Stimulated activated effector memory CD8-positive, alpha-beta T cell treated with anti-CD3 and anti-CD28 coated beads, Interleukin-12 subunit alpha, Interleukin-12 subunit beta, amount 100 ng/mL, for 72 hours (primary cell): ENCODE measurements at regions not wholly inside any gene's neighbourhood (a gene's known extent, or its start where the extent isn't known, plus 50 kb on each side); places are given as distances from the start of the nearest gene placed in this dataset.

Source experiments
- ATAC-seq: fragments of 150-1000 bp; cut with Tn5 transposase; 2 replicates; pipeline ENCODE4 v1.10.0; 2021
- DNase-seq, 2 donors: peaks; one replicate each; pipeline ENCODE4 v3.0.0; 2021 to 2022; ENCODE audit warnings: low spot score in 2 of 2
- H3K27ac Mint-ChIP-seq: one replicate; pipeline ENCODE4 v1.8.0; 2022; ENCODE audit warnings: mild to moderate bottlenecking, mixed read lengths
- H3K36me3 Mint-ChIP-seq: one replicate; pipeline ENCODE4 v1.8.0; 2022; ENCODE audit warnings: mild to moderate bottlenecking, mixed read lengths
- H3K4me1 Mint-ChIP-seq: one replicate; pipeline ENCODE4 v1.8.0; 2022; ENCODE audit warnings: mixed read lengths
- H3K4me3 Mint-ChIP-seq: one replicate; pipeline ENCODE4 v1.8.0; 2022; ENCODE audit warnings: mild to moderate bottlenecking, mixed read lengths
- H3K9me3 Mint-ChIP-seq: one replicate; pipeline ENCODE4 v1.8.0; 2022; ENCODE audit warnings: mixed read lengths

- H3K4me1 Mint-ChIP-seq = no peaks in the 10 kb centered on the region
- no peak for ATAC-seq
Observed at GRCh38 chr3:82790307-82791097, 1029.1 kb upstream of the GBE1 start.

GRCh38 chr3:82783194-82783593, 1021.7 kb upstream of the GBE1 start:
- Mint-ChIP-seq H3K36me3 (no peaks in the 10 kb centered on the region), H3K27ac (no peak overlapping the region), H3K4me1 (no peaks in the 10 kb centered on the region), H3K9me3 (peaks cover 11% of the 10 kb centered on the region), H3K4me3 (no peak overlapping the region)
- ATAC-seq (no peak), DNase-seq (no peak)

More at GRCh38 chr3:82790307-82791097, 1029.1 kb upstream of the GBE1 start:
- Mint-ChIP-seq H3K9me3 (peaks cover 8% of the 10 kb centered on the region), H3K36me3 (no peaks in the 10 kb centered on the region), H3K4me3 (no peak overlapping the region), H3K27ac (no peak overlapping the region)
- no peak for DNase-seq

GRCh38 chr3:82773207-82773606, 1011.8 kb upstream of the GBE1 start:
- ATAC-seq (no peak), DNase-seq (no peak)
- H3K4me3 Mint-ChIP-seq = no peak overlapping the region
- H3K36me3 Mint-ChIP-seq = no peaks in the 10 kb centered on the region
- peaks cover 23% of the 10 kb centered on the region for H3K9me3 Mint-ChIP-seq
- no peak overlapping the region for H3K27ac Mint-ChIP-seq
- no peaks in the 10 kb centered on the region for H3K4me1 Mint-ChIP-seq

- Mint-ChIP-seq H3K36me3 (no peaks in the 10 kb centered on the region), H3K4me1 (no peaks in the 10 kb centered on the region), H3K4me3 (no peak overlapping the region), H3K9me3 (peaks cover 7% of the 10 kb centered on the region), H3K27ac (no peak overlapping the region)
- ATAC-seq = no peak
- no peak for DNase-seq
Observed at GRCh38 chr3:82764521-82764920, 1003.1 kb upstream of the GBE1 start.

- H3K4me1 Mint-ChIP-seq = no peaks in the 10 kb centered on the region
- no peak for ATAC-seq
- no peak overlapping the region for H3K27ac Mint-ChIP-seq
- no peak overlapping the region for H3K4me3 Mint-ChIP-seq
- no peak for DNase-seq
- peaks cover 9% of the 10 kb centered on the region for H3K9me3 Mint-ChIP-seq
- H3K36me3 Mint-ChIP-seq = no peaks in the 10 kb centered on the region
Observed at GRCh38 chr3:82761858-82762257, 1000.4 kb upstream of the GBE1 start.

- Mint-ChIP-seq H3K4me3 (no peak overlapping the region), H3K27ac (no peak overlapping the region), H3K9me3 (peaks cover 22% of the 10 kb centered on the region), H3K4me1 (no peaks in the 10 kb centered on the region), H3K36me3 (no peaks in the 10 kb centered on the region)
- DNase-seq (no peak), ATAC-seq (no peak)
Observed at GRCh38 chr3:82745544-82745943, 984.1 kb upstream of the GBE1 start.

GRCh38 chr3:82743196-82743595, 981.8 kb upstream of the GBE1 start:
- ATAC-seq = no peak
- Mint-ChIP-seq H3K27ac (no peak overlapping the region), H3K4me3 (no peak overlapping the region), H3K36me3 (no peaks in the 10 kb centered on the region), H3K4me1 (no peaks in the 10 kb centered on the region), H3K9me3 (peaks cover 22% of the 10 kb centered on the region)
- DNase-seq = no peak

- H3K27ac Mint-ChIP-seq = no peak overlapping the region
- H3K9me3 Mint-ChIP-seq = peaks cover 18% of the 10 kb centered on the region
- DNase-seq (no peak), ATAC-seq (no peak)
- H3K36me3 Mint-ChIP-seq = no peaks in the 10 kb centered on the region
- no peaks in the 10 kb centered on the region for H3K4me1 Mint-ChIP-seq
- no peak overlapping the region for H3K4me3 Mint-ChIP-seq
Observed at GRCh38 chr3:82741346-82741745, 979.9 kb upstream of the GBE1 start.

GRCh38 chr3:82739390-82739789, 977.9 kb upstream of the GBE1 start:
- no peak for ATAC-seq
- H3K4me3 Mint-ChIP-seq = no peak overlapping the region
- H3K27ac Mint-ChIP-seq = no peak overlapping the region
- H3K9me3 Mint-ChIP-seq = peaks cover 10% of the 10 kb centered on the region
- H3K4me1 Mint-ChIP-seq = no peaks in the 10 kb centered on the region
- no peaks in the 10 kb centered on the region for H3K36me3 Mint-ChIP-seq
- no peak for DNase-seq

GRCh38 chr3:82736696-82737277, 975.3 kb upstream of the GBE1 start:
- H3K9me3 Mint-ChIP-seq = peaks cover 4% of the 10 kb centered on the region
- no peaks in the 10 kb centered on the region for H3K36me3 Mint-ChIP-seq
- ATAC-seq (no peak), DNase-seq (no peak)
- H3K4me1 Mint-ChIP-seq = no peaks in the 10 kb centered on the region
- H3K4me3 Mint-ChIP-seq = no peak overlapping the region
- H3K27ac Mint-ChIP-seq = no peak overlapping the region

GRCh38 chr3:82715091-82715856, 953.8 kb upstream of the GBE1 start:
- no peak overlapping the region for H3K27ac Mint-ChIP-seq
- peaks cover 23% of the 10 kb centered on the region for H3K9me3 Mint-ChIP-seq
- ATAC-seq (no peak), DNase-seq (no peak)
- no peak overlapping the region for H3K4me3 Mint-ChIP-seq
- no peaks in the 10 kb centered on the region for H3K36me3 Mint-ChIP-seq
- no peaks in the 10 kb centered on the region for H3K4me1 Mint-ChIP-seq

GRCh38 chr3:82707035-82707434, 945.6 kb upstream of the GBE1 start:
- Mint-ChIP-seq H3K36me3 (no peaks in the 10 kb centered on the region), H3K9me3 (peaks cover 28% of the 10 kb centered on the region), H3K4me1 (no peaks in the 10 kb centered on the region), H3K27ac (no peak overlapping the region), H3K4me3 (no peak overlapping the region)
- ATAC-seq (peak; percentile 19), DNase-seq (no peak)

- Mint-ChIP-seq H3K27ac (no peak overlapping the region), H3K9me3 (peaks cover 12% of the 10 kb centered on the region), H3K4me1 (no peaks in the 10 kb centered on the region), H3K36me3 (no peaks in the 10 kb centered on the region), H3K4me3 (no peak overlapping the region)
- ATAC-seq (no peak), DNase-seq (no peak)
Observed at GRCh38 chr3:82685761-82686160, 924.3 kb upstream of the GBE1 start.

GRCh38 chr3:82676356-82677026, 915.0 kb upstream of the GBE1 start:
- no peak for ATAC-seq
- no peaks in the 10 kb centered on the region for H3K4me1 Mint-ChIP-seq
- H3K36me3 Mint-ChIP-seq = no peaks in the 10 kb centered on the region
- no peak for DNase-seq
- peaks cover 13% of the 10 kb centered on the region for H3K9me3 Mint-ChIP-seq
- no peak overlapping the region for H3K4me3 Mint-ChIP-seq
- H3K27ac Mint-ChIP-seq = no peak overlapping the region

- no peak overlapping the region for H3K4me3 Mint-ChIP-seq
- no peaks in the 10 kb centered on the region for H3K4me1 Mint-ChIP-seq
- no peaks in the 10 kb centered on the region for H3K36me3 Mint-ChIP-seq
- no peak for ATAC-seq
- peaks cover 9% of the 10 kb centered on the region for H3K9me3 Mint-ChIP-seq
- H3K27ac Mint-ChIP-seq = no peak overlapping the region
- no peak for DNase-seq
Observed at GRCh38 chr3:82672966-82673365, 911.5 kb upstream of the GBE1 start.
